GM18907 (cell line): ENCODE measurements at regions not wholly inside any gene's neighbourhood (a gene's known extent, or its start where the extent isn't known, plus 50 kb on each side); places are given as distances from the start of the nearest gene placed in this dataset.

Experiments used
- ATAC-seq: cut with Tn5 transposase; IDR thresholded peaks from one replicate; pipeline ENCODE4 v1.9.1; 2021; ENCODE audit warnings: mild to moderate bottlenecking, moderate library complexity; ENCODE audit not compliant: unreplicated experiment

GRCh38 chr2:6495466-6495865 is 370.2 kb downstream of the CMPK2 start:
- ATAC-seq = no peak

- ATAC-seq = no peak
Observed at GRCh38 chr2:6496376-6496775, 369.3 kb downstream of the CMPK2 start.

- no peak for ATAC-seq
Observed at GRCh38 chr2:6497048-6497447, 368.7 kb downstream of the CMPK2 start.

- ATAC-seq = no peak
Observed at GRCh38 chr2:6498841-6499240, 366.9 kb downstream of the CMPK2 start.

- no peak for ATAC-seq
Observed at GRCh38 chr2:6499691-6500090, 366.0 kb downstream of the CMPK2 start.

- ATAC-seq = no peak
Observed at GRCh38 chr2:6506361-6506794, 359.3 kb downstream of the CMPK2 start.

- no peak for ATAC-seq
Observed at GRCh38 chr2:6506859-6507258, 358.8 kb downstream of the CMPK2 start.

- ATAC-seq = no peak
Observed at GRCh38 chr2:6510532-6510931, 355.2 kb downstream of the CMPK2 start.

- ATAC-seq = no peak
Observed at GRCh38 chr2:6512589-6512988, 353.1 kb downstream of the CMPK2 start.

- ATAC-seq = no peak
Observed at GRCh38 chr2:6516674-6517073, 349.0 kb downstream of the CMPK2 start.

GRCh38 chr2:6518361-6518760 is 347.3 kb downstream of the CMPK2 start:
- ATAC-seq = no peak

- no peak for ATAC-seq
Observed at GRCh38 chr2:6523476-6523875, 342.2 kb downstream of the CMPK2 start.

GRCh38 chr2:6524691-6525474 is 340.8 kb downstream of the CMPK2 start:
- ATAC-seq = no peak

- no peak for ATAC-seq
Observed at GRCh38 chr2:6525475-6525964, 340.2 kb downstream of the CMPK2 start.

GRCh38 chr2:6526093-6526824 is 339.4 kb downstream of the CMPK2 start:
- ATAC-seq = no peak

GRCh38 chr2:6531304-6531703 is 334.4 kb downstream of the CMPK2 start:
- ATAC-seq = no peak

- no peak for ATAC-seq
Observed at GRCh38 chr2:6535572-6535971, 330.1 kb downstream of the CMPK2 start.

- ATAC-seq = no peak
Observed at GRCh38 chr2:6538607-6539006, 327.1 kb downstream of the CMPK2 start.

GRCh38 chr2:6545336-6545735 is 320.4 kb downstream of the CMPK2 start:
- no peak for ATAC-seq

GRCh38 chr2:6545795-6546194 is 319.9 kb downstream of the CMPK2 start:
- ATAC-seq = no peak

GRCh38 chr2:6554466-6554865 is 311.2 kb downstream of the CMPK2 start:
- no peak for ATAC-seq

GRCh38 chr2:6556755-6557154 is 309.0 kb downstream of the CMPK2 start:
- ATAC-seq = no peak
